PC-3 (cell line): ENCODE measurements at regions not wholly inside any gene's neighbourhood (a gene's known extent, or its start where the extent isn't known, plus 50 kb on each side); places are given as distances from the start of the nearest gene placed in this dataset.

ENCODE experiments used
- CTCF ChIP-seq: fragments of 300-600 bp; sonication (generic); conservative IDR thresholded peaks from 2 replicates; pipeline ENCODE4 v1.5.1; 2017; ENCODE audit warnings: antibody characterized with exemption, low read depth, mild to moderate bottlenecking, low read length
- EZH2 ChIP-seq: fragments of 300-600 bp; sonication (generic); IDR thresholded peaks from one replicate; pipeline ENCODE4 v1.6.1; 2017; ENCODE audit warnings: antibody characterized with exemption, mild to moderate bottlenecking, low read length; ENCODE audit not compliant: unreplicated experiment

GRCh38 chr2:53114582-53114981 lies 653.0 kb upstream of the CHAC2 start:
- TF ChIP-seq CTCF (no peak), EZH2 (no peak)
